ENCODE measurements at regions not wholly inside any gene's neighbourhood (a gene's known extent, or its start where the extent isn't known, plus 50 kb on each side); places are given as distances from the start of the nearest gene placed in this dataset.

- TF ChIP-seq ZNF281 (CRISPR knock-in tag; IDR thresholded peaks at IDR 0.05; ENCODE audit: borderline replicate concordance) (no peak), HDAC2 (CRISPR knock-in tag; IDR thresholded peaks at IDR 0.05) (peak; percentile 49; the same call in 1 of the 2 replicates), GFI1 (CRISPR knock-in tag; IDR thresholded peaks at IDR 0.05; ENCODE audit: borderline replicate concordance) (no peak), MATR3 (CRISPR knock-in tag; IDR thresholded peaks at IDR 0.05) (no peak), IKZF1 (IDR thresholded peaks at IDR 0.05) (no peak), TGIF2 (CRISPR knock-in tag; IDR thresholded peaks at IDR 0.05) (peak; percentile 26; the same call in 1 of the 2 replicates), ZBTB33 (CRISPR knock-in tag; IDR thresholded peaks at IDR 0.05) (no peak), ZNF569 (CRISPR knock-in tag; IDR thresholded peaks at IDR 0.05; ENCODE audit: borderline replicate concordance) (no peak), CEBPG (CRISPR knock-in tag; IDR thresholded peaks at IDR 0.05) (peak; percentile 82), RCOR2 (CRISPR knock-in tag; IDR thresholded peaks at IDR 0.05) (peak; percentile 89), EHMT2 (IDR thresholded peaks at IDR 0.05; ENCODE audit: borderline replicate concordance, low read depth, low read length) (no peak; the same call in 1 of the 2 replicates), AKAP8 (CRISPR knock-in tag; IDR thresholded peaks at IDR 0.05) (no peak), ZNF543 (CRISPR knock-in tag; IDR thresholded peaks at IDR 0.05) (no peak), IKZF5 (CRISPR knock-in tag; IDR thresholded peaks at IDR 0.05) (no peak; the same call in 1 of the 2 replicates), BCL3 (CRISPR knock-in tag; IDR thresholded peaks at IDR 0.05) (no peak), NR2C2 (CRISPR knock-in tag; IDR thresholded peaks at IDR 0.05; ENCODE audit: borderline replicate concordance) (peak; percentile 30; the same call in 1 of the 2 replicates), BATF2 (CRISPR knock-in tag; IDR thresholded peaks at IDR 0.05) (no peak), NCOA2 (CRISPR knock-in tag; IDR thresholded peaks at IDR 0.05) (no peak), PTBP1 (IDR thresholded peaks at IDR 0.05; ENCODE audit: low read depth, low read length, poor library complexity, severe bottlenecking) (no peak), STAT5B (CRISPR knock-in tag; IDR thresholded peaks at IDR 0.05) (no peak), SMARCC2 (IDR thresholded peaks at IDR 0.05) (no peak), NKX3-1 (CRISPR knock-in tag; IDR thresholded peaks at IDR 0.05) (no peak), MAF1 (CRISPR knock-in tag; IDR thresholded peaks at IDR 0.05; ENCODE audit: borderline replicate concordance) (no peak), CBX5 (CRISPR knock-in tag; IDR thresholded peaks at IDR 0.05; ENCODE audit: borderline replicate concordance) (no peak)
Observed at GRCh38 chr6:11366183-11366933, 133.9 kb upstream of the NEDD9 start (continued).

All from HepG2 (cell line).